ENCODE measurements at regions not wholly inside any gene's neighbourhood (a gene's known extent, or its start where the extent isn't known, plus 50 kb on each side); places are given as distances from the start of the nearest gene placed in this dataset.

DNA sequence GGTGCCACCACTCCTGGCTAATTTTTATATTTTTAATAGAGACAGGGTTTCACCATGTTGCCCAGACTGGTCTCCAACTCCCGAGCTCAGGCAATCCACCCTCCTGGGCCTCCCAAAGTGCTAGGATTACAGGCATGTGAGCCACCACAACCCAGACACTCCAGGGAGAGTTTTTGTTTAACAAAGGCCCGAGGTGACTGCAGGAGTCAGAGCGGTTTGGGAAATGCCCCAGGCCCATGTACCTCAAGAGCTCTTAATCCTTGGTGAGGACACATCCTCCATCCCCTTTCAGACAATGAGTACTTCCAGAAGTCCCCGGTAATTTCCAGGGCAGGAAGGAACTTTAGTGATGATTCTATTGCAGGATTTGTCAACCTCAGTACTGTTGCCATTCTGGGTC lies 176.0 kb downstream of the ESRRB start:
- no peak for DNase-seq

DNA sequence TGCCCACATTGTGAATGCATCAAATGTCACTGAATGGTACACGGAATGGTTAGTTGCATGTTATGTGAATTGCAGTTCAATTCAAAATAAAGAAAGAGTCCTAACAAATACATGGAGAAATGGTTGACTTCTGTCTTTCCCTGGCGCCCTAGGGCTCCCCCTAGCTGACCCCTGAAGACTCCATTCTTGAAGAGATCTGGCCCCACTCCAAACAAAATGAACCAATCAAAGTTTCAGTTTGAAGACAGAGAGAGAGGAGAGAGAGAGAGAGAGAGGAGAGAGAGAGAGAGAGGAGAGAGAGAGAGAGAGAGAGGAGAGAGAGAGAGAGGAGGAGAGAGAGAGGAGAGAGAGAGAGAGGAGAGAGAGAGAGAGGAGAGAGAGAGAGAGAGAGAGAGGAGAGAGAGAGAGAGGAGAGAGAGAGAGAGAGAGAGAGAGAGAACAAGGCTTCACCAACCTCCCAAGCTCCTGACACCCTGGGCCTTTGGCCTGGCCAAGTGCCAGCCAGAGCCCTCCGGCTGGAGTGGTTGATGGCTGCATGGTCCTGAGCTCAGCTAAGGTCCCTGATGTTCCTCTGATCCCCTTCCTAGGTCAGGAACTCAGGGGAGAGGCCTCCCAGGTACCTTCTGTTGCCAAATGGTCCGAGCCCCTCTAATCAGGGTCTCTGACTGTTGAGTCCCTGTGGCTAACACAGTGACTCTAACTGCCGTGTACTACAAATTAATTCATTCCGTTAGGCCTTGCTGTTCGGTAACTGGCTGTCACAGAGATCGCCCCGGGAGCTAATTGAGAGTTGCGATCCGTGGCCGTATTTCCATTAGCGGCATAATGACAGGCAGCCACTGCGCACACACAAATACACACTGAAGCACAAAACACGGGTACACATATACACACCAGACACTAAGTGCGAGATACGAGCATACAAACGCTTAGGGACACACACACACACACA lies 188.8 kb downstream of the ESRRB start:
- DNase-seq: no peak

DNA sequence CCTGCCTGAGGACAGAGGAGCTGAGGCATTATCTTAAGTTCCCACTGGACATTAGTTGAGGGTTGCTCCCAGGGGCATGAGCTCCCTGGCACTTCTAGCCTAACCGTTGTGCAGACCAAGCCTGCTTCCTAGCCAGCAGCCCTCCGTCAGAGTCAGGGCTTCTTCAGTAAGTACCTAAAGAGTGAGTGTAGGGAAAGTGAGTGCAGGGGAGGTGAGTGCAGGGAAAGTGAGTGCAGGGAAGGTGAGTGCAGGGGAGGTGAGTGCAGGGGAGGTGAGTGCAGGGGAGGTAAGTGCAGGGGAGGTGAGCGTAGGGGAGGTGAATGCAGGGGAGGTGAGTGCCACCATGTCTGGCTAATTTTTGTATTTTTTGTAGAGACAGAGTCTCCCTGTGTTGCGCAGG lies 190.5 kb downstream of the ESRRB start:
- no peak for DNase-seq

DNA sequence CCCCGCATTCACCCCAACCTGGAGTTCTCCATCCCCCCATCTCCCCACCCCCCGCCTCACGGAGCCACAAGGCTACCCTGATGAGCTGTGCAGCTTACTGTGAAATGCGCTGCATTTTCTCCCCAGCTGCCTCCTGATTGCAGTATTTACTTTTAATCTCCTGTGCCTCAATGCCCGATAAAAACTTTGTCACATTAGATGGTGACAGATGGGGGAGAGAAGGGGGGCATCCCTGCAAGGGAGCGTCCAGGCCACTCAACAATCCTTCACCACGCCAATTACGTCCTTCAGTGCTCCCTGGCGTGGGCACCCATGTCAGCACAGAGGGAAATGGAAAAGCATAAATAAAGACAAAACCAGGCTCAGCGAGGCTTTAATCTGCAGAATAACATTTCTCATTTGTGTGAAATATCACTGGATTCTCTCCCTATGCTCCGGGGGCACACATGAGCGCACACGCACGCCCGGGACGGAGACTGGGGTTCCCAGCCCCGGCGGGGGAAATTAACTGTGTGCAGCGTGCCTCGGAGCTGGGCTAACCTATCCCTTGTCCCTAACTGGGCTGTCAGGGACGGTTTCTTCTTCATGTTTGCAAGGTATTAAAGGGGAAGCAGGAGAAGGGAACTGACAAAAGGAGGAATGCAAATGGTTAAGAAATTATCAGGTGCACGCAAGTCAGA lies 186.7 kb upstream of the VASH1 start:
- no peak for DNase-seq

DNA sequence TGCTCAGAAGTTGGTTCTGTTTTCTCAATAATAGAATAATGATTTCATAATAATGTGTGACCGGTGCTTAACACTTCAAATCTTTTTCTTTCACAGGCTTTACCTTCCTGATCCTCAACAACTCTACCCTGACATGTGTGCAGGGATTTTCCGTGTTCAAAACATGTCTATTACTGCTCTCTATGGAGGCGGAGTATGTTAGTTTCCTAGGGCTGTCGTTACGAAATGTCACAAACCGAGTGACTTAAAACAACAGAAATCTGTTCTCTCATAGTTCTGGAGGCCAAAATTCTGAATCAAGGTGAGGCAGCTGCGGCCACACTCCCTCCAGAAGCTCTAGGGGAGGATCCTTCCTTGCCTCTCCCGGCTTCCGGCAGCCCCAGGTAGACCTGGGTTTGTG lies 186.2 kb upstream of the VASH1 start:
- no peak for DNase-seq

DNA sequence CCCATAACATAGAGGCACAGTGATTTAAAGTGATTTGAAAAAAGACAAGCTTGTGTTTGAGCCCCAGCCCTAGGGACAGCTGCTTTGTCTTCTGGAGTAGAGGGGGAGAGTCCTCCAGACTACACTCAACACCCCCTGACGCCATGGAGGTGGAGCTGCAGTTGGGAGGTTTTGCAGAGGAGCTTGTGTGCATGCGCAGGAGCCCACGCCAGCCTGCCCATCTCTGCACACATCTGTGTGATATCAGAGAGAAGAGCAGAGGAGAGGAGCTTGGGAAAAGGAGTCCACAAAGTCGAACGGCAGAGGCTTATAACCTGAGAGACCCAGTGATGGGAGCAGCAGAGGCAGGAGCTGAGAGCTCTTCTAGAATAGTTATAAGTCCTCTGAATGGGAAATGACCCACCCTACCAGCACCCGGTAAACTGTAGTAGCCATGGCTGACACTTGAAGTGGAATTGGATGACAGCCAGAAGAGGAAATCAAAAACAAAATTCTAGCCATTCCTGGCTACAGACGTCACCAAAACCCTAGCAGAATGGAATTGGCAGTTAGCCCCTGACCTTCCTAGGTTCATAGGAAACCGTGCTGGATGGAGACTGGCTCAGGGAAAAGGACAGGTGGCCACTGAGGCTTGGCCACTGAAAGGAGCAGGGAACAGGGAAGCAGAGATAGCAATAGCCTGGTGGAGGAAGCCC lies 185.1 kb upstream of the VASH1 start:
- no peak for DNase-seq

DNA sequence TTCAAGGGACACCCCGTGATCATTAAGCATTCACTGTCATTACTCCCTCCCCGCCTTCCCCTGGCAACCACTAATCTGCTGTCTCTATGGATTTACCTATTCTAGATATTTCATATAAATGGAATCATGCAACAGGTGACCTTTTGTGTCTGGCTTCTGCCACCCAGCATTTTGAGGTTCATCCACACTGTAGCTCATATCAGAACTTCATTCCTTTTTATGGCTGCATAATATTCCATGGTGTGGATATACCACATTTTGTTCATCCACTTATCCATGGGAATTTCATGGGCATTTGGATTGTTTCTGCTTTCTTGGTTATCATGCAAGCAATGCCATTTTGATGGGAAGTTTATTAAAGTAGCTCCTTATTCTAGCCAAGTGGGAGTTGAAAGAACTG lies 184.2 kb upstream of the VASH1 start:
- DNase-seq: no peak

DNA sequence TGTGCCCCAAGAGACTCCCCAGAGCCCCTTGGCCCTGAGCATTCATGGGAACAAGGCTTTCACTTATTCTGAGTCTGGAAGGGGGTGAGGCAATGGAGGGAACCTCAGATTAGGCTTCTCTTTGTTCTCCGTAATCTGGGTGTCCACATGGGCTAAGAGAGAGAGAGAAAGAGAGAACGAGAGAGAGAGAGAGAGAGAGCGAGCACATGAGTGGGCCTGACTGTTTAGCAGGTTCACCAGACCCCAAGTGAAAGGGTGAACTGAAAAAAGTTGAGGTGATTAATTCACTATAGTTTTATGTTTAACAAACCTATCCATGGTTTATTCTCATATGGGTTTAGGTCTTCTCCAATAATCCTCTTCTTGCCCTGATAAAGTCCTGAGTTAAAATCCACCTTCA lies 183.4 kb upstream of the VASH1 start:
- DNase-seq: no peak

DNA sequence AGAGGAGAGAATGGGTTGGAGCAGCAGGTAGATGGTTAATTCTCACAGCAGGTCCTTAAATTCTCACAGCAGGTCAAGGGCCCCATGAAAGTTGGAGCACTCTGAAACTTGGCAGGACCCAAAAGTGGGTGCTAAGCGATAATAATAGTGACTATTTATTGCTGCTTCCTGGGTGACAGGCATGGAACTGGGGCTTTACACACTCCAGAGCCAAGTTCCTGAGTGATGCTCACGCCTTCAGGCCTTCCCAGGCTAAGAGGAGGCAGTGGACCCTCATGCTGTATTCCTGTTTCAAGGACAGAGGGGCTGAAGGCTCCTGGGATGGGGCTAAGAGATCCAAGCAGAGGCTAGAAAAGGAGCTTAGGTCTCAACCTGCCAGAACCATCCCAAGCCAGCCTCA lies 180.9 kb upstream of the VASH1 start:
- DNase-seq: no peak

DNA sequence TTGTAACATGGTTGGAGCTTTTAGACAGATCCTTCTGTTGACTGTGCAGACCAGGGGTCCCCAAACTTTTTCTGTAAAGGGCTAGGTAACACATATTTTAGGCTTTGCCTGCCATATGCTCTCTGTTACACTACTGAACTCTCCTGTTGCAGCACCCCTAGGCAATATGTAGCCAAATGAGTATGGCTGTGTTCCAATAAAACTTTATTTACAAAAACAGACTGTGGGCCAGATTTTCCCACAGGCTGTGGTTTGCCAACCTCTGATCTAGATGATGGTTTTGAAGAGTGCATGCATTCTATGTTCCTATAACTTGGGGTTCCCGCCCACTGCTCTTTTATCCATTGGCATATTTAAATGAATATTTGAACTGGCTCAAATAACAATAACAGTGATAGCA lies 180.3 kb upstream of the VASH1 start:
- no peak for DNase-seq

DNA sequence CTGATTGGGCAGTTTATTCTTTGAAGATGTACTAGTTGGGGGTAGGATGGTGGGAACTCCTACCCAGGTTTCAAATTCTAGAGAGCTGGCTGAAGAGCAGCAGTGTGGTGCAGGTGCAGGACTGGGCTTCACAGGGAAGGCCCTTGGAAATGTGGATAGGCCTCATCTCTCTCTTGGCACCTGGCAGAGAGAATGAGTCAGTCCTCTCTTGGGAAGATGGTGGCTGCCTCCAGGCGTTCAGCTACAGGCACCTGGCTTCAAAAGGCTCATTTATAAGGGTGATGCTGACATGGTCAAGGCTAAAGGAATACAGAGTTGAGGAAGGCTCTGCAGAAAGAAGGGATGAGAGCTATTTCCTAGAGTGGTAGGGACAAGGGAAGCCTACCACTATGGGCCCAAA lies 179.7 kb upstream of the VASH1 start:
- DNase-seq: no peak

DNA sequence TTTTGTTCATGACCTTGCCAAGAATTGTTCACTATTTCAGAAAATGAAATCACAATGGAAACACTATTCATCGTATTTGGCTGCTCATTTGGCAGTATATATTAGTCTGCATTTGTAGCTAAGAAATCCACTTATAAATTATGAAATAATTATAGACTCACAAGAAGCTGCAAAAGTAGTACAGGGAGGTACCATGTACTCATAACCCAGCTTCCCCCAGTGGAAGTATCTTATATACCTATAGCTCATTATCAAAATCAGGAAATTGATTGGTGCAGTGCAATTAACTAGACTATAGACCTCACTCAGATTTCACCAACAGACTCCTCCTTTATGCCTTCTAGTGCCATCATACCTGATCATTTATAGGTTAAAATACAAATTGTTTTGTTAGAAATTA lies 178.8 kb upstream of the VASH1 start:
- DNase-seq: no peak

DNA sequence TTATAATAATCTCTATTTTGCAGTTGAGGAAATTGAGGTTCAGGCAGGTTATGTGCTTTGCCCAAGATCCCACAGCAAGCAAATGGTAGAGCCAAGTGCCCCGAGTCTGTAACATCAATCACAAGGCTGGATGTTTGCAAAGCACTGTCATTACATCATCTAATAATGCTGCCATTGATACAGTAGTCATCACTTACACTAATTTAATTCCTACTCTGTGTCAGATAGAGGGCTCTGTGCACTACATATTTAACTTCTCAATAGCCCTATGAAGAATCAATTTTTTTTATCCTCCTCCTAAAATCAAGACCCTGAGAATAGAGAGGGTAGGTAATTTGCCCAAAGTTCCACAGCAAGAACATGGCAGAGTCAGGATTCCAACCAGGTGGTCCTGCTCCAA lies 178.1 kb upstream of the VASH1 start:
- no peak for DNase-seq

DNA sequence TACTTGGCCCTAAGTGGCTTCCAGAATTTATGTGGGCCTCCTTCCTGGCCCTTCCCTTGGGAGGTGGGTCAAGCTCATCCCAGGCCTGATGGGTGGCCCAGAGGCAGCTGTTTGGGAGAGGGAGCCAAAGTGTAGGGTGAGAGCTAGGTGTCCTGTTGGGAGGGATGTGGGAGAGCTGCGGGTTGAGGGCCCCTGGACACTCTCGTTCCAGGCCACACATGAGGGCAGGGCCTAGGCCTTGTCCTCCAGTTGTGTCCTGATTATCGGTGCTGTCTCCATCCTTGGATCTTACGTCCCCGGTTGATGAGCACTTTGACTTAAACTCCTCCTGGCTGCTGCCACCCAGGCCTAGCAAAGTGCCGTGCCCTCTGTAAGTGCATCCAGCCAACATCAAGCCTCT lies 177.5 kb upstream of the VASH1 start:
- DNase-seq: no peak

DNA sequence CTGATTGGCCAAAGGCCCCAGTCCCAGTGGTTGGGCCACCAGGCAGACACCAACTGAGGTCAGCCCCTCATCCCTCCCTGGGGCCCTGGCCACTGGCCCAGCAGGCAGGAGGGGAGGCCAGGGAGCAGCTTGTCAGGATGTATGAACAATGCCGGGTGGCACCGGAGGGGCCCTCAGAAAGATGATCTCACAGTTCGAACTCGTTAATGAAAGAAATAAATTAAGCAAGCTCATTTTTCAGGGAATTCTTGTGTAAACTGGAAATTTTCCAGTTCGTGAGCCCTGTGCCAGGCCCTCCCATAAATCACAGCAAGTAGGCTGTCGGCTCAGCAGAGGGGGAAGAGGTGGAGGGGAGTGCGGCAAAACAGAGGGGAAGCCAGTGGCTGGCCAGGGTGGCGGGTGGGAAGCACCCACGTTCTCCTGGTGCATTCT lies 177.0 kb upstream of the VASH1 start:
- no peak for DNase-seq

DNA sequence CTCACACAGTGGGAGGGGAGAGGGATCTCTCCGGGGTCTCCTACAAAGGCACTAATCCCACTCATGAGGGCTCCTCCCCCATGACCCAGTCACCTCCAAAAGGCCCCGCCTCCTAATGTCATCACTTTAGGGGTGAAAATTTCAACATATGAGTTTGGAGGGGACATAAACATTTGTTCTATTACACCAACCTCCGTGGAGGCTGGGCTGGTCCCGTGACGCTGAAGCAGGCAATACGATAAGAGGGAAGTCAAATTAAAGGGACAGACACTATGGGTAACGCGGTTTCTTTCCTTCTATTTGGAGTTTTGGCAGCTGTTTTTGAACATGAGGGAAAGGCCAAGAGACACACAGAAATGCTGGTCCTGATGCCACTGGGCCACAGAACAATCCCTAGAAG lies 175.7 kb upstream of the VASH1 start:
- no peak for DNase-seq

DNA sequence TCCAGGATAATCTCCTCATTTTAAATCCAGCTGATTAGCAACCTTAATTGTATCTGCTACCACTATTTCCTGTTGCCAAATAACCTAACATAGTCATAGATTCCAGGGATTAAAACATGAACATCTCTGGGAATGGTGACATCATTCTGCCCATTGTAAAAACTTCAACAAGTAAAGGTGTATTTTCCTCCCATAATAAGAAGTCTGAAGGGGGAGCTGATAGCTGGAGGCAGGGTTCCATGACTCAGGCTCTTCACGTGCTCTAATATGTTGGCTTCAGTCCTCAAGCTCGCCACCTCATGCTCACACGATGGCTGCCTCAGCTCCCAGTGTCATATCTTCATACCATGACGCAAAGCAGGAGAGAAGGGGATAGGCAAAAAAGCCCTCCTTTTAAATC lies 172.0 kb upstream of the VASH1 start:
- DNase-seq: no peak

DNA sequence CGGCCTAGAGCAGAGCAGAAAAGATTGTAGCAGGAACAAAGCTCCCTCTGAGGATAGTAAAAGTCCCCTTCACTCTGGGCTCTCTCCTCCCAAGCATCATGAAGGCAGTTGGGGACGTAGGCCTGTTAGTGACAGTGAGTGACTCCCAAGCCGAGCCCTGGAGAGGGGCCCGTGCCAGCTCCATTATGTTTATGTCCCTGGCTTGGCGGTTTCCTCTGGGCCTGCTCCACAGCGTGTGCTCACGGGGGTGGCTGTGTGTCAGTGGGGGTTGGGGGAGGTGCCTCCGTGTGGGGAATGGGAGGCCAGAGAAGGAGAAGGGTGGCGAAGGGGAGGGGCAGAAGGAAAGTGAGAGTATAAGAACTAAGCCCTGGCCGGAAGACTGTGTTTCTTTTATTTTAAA lies 170.0 kb upstream of the VASH1 start:
- no peak for DNase-seq

DNA sequence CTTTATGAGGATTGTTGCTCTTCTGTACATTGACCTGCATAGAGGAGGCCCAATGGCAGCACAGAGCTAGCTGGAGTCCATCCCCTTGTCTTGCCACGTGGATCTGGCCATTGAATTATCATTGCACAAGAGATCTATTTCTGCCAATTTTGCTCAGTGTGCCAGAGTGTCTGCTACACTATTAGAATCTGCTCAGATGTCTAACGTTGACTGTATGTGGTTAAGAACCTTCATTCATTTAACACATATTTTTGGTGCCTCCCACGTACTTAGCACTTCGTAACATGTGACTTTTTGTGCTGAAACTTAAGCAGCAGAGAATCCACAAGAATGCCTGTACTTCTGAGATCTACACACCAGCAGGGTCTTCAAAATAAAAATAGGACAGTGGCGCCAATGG lies 166.0 kb upstream of the VASH1 start:
- no peak for DNase-seq

DNA sequence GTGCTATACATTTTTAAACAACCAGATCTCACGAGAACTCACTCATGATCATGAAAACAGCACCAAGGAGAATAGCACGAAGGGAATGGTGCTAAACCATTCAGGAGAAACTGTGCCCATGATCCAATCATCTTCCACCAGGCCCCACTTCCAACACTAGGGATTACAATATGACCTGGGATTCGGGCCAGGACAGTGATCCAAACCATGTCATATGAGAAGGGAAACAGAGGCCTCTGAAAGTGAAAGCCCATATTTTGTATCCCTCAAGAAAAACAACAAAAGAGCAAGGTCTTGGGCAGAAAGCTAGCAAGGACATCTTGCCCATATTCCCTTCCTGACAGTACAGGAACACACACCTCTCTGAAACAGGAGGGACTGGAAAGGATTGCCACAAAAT lies 163.9 kb upstream of the VASH1 start:
- DNase-seq: no peak

DNA sequence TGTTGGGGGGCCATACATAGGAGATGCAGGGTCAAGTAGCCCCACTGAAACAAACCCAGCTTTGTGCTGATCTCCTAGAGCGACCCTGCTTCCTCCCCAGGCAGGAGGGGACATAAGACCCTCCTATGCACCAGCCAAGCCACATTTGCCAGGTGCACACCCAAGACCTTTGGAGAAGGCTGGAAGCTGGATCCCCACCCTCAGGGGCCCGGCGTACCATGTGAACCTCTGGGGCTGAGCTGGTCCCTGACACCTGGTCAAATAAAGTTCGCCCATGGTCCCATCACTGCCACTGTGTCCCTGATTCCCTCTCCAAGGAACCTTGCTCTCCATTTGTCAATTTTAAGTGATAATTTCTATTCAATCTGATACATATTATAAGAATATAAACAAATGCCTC lies 162.1 kb upstream of the VASH1 start:
- no peak for DNase-seq

DNA sequence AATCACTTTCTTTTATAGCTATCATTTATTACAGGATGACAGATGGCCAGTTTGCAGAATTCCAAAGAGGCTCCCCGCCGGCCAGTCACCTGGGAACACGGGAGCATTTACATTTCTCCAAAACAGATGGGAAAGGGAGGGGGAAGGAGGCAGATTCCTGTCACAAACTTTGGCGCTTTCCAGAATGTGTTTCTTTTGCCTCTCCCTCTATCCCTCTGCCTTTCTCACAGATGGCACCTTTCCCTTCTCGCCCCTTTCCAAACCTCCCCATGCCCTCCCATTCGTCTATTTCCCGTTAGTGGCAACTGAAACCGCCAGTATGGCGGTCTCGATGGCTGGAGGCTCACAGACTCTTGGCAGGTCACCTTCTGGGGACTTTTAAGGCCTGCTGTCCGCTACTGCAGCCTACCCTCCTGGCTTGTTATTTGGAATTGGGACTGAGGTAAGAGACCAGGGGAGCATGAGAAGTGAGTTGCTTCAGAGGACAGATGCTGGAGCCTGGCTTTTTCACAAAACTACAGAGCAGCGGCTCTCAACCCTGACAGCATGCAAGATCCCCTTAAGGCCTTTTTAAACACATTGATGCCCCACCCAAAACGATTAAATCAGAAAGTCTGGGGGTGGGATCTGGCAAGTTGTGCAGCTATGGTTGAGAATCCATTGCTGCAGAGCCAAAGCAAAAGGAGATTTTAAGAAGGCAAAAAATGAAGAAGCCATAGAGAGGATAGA lies 161.5 kb upstream of the VASH1 start:
- DNase-seq: no peak

DNA sequence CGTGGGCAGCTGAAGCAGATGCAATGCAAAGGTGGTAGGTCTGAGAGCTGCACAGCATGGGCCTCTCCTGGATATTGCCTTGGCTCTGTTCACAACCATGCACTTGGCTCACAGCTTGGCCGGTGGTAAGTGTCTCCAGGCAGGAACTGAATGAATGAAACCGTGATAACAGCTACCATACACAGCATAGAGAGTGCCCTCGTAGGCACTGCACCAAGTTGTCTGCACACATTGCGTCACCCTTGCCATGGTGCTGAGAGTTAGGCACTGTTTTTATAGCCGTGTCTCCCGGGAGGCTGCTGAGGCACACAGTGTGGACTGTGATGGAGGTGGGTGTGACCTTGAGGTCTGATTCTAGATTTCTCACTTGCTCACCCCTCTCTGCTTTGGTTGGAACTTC lies 157.6 kb upstream of the VASH1 start:
- DNase-seq: no peak

All from CD4-positive, alpha-beta T cell treated with Interleukin-10 for 1 hour (primary cell).